ENCODE measurements at regions not wholly inside any gene's neighbourhood (a gene's known extent, or its start where the extent isn't known, plus 50 kb on each side); places are given as distances from the start of the nearest gene placed in this dataset.

- intact Hi-C loops (cut with DNase I): no loop called here
- no peak for TF ChIP-seq POLR2A (IDR thresholded peaks at IDR 0.05)
- Histone ChIP-seq H3K4me1 (no peaks in the 10 kb centered on the region), H3K4me3 (no peak overlapping the region), H3K9me3 (no peaks in the 10 kb centered on the region), H3K36me3 (no peaks in the 10 kb centered on the region), H3K27ac (no peak overlapping the region), H3K27me3 (no peaks in the 10 kb centered on the region)
- 43 to 61% (median 52%) methylated on average over 3 of the region's 3 CpGs for WGBS, 4 donors
- ATAC-seq (no peak), DNase-seq (no peak)
These were observed 304.2 kb downstream of the INSC start for GRCh38 chr11:15418921-15419320.

GRCh38 chr11:15419696-15420095, 305.0 kb downstream of the INSC start:
- no peak for ATAC-seq
- Histone ChIP-seq H3K36me3 (no peaks in the 10 kb centered on the region), H3K4me1 (no peaks in the 10 kb centered on the region), H3K27me3 (no peaks in the 10 kb centered on the region), H3K4me3 (no peak overlapping the region), H3K27ac (no peak overlapping the region), H3K9me3 (no peaks in the 10 kb centered on the region)
- no peak for DNase-seq
- intact Hi-C loops (cut with DNase I): no loop called here
- TF ChIP-seq POLR2A (IDR thresholded peaks at IDR 0.05): no peak
- TF ChIP-seq, protein P1, sequence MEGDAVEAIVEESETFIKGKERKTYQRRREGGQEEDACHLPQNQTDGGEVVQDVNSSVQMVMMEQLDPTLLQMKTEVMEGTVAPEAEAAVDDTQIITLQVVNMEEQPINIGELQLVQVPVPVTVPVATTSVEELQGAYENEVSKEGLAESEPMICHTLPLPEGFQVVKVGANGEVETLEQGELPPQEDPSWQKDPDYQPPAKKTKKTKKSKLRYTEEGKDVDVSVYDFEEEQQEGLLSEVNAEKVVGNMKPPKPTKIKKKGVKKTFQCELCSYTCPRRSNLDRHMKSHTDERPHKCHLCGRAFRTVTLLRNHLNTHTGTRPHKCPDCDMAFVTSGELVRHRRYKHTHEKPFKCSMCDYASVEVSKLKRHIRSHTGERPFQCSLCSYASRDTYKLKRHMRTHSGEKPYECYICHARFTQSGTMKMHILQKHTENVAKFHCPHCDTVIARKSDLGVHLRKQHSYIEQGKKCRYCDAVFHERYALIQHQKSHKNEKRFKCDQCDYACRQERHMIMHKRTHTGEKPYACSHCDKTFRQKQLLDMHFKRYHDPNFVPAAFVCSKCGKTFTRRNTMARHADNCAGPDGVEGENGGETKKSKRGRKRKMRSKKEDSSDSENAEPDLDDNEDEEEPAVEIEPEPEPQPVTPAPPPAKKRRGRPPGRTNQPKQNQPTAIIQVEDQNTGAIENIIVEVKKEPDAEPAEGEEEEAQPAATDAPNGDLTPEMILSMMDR (IDR thresholded peaks at IDR 0.05): no peak
- WGBS, 4 donors: 90 to 96% (median 93%) methylated on average over 1 of the region's 1 CpG

DNA sequence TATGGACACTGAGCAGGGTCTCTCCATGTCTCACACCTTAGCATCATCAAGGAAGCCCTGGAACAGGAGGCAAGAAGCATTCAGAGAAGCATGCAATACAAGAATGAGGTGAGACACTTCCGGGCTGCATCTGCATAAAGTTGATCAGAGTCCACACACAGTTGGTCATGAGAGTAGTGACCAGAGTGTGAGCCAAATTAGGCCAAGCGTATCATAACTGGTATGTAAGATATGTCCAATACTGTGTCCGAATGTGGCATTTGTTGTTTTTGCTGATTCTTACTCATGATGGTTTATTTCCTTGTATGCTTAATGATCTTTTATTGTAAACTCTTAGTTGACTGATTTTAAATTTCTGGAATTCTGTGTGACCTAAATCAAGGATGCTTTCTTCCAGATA, 315.7 kb downstream of the INSC start:
- Histone ChIP-seq H3K36me3 (no peaks in the 10 kb centered on the region), H3K4me1 (no peaks in the 10 kb centered on the region), H3K4me3 (no peak overlapping the region), H3K27ac (no peak overlapping the region), H3K9me3 (peaks cover 0 to 14% (median 0%) of the 10 kb centered on the region in 12 donors), H3K27me3 (no peaks in the 10 kb centered on the region)
- DNase-seq (no peak), ATAC-seq (no peak)
- WGBS, 4 donors: 94 to 100% (median 95%) methylated on average over 3 of the region's 3 CpGs
- TF ChIP-seq POLR2A (IDR thresholded peaks at IDR 0.05): no peak
- TF ChIP-seq, protein P1 (IDR thresholded peaks at IDR 0.05): no peak
- intact Hi-C loops (cut with DNase I): no loop called here

DNA sequence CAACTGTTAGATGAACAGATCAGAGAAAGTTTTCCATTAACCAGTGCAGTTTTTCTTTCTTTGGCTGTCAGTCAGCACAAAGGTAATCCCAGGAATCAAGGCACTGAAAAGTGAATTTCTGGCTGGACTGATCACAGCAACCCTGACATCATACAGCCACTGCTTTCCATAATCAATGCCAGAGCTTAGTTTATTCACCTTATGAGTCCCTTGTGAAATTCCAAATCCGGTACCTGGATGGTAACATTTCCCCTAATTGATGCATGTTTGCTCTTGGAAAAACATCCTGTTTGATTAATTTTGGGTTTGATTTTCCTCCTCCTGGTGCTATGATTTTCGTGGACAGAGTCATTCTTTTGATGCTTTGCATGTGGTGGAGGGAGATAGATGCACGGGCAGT, 319.8 kb downstream of the INSC start:
- H3K4me1 ChIP-seq: no peaks in the 10 kb centered on the region
- TF ChIP-seq POLR2A (IDR thresholded peaks at IDR 0.05): no peak
- TF ChIP-seq, protein P1 (IDR thresholded peaks at IDR 0.05): no peak
- no peak overlapping the region for H3K4me3 ChIP-seq
- 27 to 39% (median 29%) methylated on average over 3 of the region's 3 CpGs for WGBS, 4 donors
- intact Hi-C loops (cut with DNase I): no loop called here
- no peaks in the 10 kb centered on the region for H3K27me3 ChIP-seq
- no peak for DNase-seq
- ATAC-seq: no peak
- no peak overlapping the region for H3K27ac ChIP-seq
- no peaks in the 10 kb centered on the region for H3K36me3 ChIP-seq
- H3K9me3 ChIP-seq: peaks cover 0 to 5% (median 0%) of the 10 kb centered on the region in 12 donors

DNA sequence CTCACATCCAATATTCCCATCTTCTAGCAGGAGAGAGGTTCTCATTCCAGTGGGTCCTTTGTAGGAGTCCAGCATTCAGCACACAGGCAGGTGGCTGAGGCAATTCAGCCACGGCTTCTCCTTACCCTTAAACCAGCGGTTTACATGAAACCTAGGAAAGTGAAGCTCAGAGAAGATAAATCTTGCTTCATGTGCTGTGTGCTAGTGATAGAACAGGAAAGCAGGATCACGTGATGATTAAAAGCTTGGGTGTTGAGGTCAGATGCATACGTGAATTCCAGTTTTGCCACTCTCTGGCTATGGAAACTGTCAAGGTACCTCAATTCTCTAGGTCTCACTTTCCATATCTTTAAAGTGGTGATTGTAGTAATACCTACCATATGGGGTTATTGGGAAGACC, 331.6 kb downstream of the INSC start:
- intact Hi-C loops (cut with DNase I): no loop called here
- WGBS, 4 donors: 88 to 91% (median 90%) methylated on average over 4 of the region's 4 CpGs

More for the DNA sequence above, 331.6 kb downstream of the INSC start:
- Histone ChIP-seq H3K9me3 (no peaks in the 10 kb centered on the region), H3K27ac (no peak overlapping the region), H3K27me3 (peaks cover 0 to 3% (median 0%) of the 10 kb centered on the region in 9 donors), H3K36me3 (no peaks in the 10 kb centered on the region), H3K4me1 (no peaks in the 10 kb centered on the region), H3K4me3 (no peak overlapping the region)
- TF ChIP-seq, protein P1 (IDR thresholded peaks at IDR 0.05): no peak
- TF ChIP-seq POLR2A (IDR thresholded peaks at IDR 0.05): no peak
- no peak for DNase-seq
- no peak for ATAC-seq
